NCI-H82 (cell line): ENCODE measurements at regions not wholly inside any gene's neighbourhood (a gene's known extent, or its start where the extent isn't known, plus 50 kb on each side); places are given as distances from the start of the nearest gene placed in this dataset.
A peak's percentile ranks its signal among the peaks of the same experiment; 100 is the strongest.
"Not testable (repeated sequence)": the region's sequence is repeated elsewhere in the genome, so short reads cannot be mapped to it uniquely, and the experiment has no call there.

Experiments
- DNase-seq: peaks from one replicate; lab custom pipeline; 2025; lab: John Stamatoyannopoulos, UW

DNA sequence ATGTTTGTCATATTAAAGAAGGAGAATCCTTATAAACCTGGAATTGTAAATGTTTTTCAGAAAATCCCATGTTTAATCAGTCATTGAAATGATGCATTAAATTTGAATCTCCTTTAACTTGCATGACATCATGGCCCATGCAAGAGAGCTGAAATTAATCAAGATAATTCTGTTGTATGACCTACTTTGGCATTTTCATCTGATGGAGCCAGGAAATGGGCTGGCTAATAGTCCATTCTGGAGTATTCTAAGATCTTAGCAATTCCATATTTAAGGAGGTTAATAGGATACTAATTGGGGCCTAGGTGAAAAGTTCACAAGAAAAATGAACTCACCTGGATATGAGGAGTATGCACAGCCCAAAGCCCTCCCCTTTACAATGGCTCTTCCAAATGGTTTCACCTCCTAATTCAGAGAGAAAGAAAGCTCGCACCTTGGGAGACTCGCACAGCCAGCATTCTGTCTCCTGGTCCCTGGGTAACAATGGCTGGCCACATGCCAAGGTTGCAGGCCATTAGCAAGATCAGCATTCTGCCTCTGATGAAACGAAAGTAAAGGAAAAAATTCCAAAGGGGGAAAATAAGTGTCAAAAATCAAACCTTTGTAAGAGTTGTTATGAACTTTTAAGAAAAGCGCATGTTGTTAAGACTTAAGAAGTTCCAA, 786.4 kb downstream of the MCTP2 start:
- peak; percentile 26 for DNase-seq

DNA sequence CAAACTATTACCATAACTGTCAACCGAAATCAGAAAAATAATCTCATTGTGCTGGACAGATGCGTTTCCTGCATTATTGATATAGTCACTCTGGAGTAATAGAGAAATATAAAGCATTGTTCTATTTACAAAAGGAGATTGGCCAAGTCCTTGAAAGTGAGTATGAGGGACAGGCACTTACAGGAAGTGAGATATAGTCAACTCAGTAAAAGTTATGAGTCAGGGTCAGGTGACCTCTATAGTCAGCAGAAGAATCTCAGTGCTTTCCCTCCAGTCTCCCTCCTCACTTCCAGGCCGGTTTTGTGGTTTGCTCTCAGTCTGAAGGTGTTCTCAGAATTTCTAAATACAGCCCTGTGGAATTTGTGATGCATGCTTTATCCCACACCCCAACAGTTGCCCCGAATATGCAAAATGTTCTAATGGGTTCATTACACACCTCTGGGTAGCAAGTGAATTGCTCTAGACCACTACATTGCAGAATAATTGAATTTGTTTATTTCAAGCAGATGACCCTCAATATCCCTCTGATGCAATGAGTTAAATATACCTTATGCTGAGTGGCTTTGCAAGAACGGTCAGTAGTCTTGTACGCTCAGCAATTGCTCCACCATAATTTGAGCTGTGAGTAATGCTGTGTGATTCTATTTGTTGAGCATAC, 787.7 kb downstream of the MCTP2 start:
- no peak for DNase-seq

DNA sequence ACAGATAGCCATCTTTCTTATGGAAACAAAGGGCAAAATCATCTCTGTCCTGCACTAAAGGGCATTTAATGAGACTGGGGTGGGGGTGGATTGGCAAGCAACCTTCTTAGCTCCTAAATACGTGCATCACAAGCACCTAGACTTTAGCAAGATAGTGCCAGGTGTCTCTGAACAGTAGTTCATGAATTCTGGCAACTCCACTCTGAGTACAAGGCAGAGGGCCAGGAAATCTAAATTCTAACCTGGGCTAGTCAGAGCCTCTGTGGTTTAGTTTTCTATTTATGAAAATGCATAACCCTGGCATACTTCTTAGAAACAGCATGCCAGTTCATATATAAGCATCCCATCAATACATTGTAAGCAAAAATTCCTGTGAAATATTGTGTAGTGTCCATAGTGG, 788.5 kb downstream of the MCTP2 start:
- no peak for DNase-seq

DNA sequence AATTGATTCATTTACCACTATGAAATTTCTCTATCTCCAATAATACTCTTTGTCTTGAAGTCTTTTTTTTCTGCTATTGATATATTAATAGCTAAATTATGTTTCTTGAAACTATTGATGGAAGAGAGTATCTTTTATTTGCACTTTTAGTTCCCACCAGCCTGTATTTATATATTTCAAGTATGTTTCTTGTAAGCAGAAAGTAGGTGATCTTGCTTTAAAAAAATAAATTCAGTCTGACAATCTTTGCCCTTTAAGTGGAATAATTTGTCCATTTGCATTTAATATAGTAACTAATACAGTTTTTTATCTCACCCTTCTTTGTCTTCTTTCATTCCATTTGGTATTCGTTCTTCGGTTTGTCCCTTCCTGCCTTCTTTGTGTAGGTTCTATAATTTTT, 790.5 kb downstream of the MCTP2 start:
- no peak for DNase-seq

DNA sequence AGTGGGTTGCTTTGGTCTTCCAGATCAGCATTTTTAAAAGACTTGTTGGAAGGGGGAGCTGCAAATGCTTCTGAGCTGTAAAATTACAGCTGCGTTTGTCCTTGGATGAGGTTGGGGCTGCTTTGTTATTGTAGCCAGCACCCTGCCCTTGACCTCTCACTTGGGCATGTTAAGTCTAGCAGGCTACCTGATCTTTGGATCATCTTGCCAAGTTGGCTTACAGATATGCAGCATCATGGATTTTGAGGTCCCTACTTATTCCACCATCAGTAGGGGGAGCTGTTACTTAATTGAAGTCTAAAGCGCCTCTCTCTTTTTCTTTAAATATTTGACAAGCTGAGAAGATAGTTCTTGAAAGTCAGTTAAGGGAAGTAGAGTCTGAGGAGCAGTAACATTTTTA, 793.0 kb downstream of the MCTP2 start:
- DNase-seq, result peak; percentile 49

DNA sequence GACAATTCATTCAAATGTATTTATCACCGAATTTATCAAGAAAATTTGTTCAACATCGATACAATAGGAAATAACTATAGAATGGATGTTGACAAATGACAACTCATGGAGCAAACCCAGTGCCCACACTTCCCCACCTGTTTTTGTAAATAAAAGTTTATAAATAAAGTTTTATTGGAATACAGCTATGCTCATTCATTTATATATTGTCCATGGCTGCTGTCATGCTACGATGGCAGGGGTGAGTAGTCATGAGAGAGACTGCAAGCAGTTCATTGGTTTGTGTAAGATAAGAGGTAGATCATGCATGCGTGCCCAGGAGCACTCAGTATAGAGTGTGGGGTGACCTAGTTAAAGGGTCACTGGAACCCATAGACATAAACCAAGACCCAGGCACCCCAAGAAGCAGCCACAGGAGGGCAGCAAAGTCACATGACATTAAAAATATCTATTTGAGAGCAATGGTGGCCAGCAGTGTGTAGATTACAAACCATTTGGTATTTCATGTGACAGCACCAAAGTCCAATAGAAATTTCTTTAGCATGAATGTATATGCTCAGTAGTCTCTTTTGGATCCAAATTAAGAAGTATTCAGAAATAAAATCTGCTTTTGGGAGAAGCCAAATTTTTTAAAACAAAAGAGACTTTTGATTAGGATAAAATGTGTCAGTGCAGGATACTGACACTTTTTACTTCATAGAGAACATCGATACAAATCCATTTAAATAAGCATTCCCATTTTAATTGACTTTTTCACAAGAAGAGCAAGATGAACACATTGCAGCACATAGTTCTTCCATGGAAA, 794.8 kb downstream of the MCTP2 start:
- DNase-seq, result peak; percentile 62

DNA sequence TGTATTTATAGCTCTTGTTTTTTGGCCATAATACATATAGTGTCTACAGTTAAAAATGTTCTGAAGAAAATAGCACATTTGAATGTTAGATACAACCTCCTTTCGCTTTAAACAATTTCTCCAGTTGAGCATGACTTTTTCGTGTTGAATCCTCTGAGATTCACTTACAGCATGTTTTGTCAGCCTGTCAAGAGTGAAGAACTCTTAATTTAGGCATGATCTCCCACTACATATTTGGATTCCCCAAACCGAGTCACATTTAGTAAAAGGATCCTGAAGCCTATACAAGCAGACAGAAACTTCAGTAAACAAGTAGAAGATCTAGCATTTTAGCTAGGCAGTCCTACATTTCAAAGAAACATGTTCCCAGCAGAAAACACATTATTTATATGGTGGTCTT, 796.6 kb downstream of the MCTP2 start:
- DNase-seq, result no peak

DNA sequence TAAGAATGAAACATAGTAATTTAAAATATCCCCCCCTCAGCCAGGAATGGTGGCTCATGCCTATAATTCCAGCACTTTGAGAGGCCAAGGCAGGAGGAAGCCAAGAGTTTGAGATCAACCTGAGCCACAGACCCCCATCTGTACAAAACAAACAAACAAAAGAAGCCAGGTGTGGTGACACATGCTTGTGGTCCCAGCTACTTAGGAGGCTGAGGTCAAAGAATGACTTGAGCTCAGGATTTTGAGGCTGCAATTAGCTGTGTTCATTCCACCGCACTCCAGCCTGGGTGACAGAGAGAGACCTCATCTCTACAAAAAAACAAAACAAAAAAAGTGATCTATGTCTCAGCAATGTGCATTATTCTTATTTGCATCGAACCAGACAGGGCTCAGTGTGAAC, 800.8 kb downstream of the MCTP2 start:
- peak; percentile 5 for DNase-seq

DNA sequence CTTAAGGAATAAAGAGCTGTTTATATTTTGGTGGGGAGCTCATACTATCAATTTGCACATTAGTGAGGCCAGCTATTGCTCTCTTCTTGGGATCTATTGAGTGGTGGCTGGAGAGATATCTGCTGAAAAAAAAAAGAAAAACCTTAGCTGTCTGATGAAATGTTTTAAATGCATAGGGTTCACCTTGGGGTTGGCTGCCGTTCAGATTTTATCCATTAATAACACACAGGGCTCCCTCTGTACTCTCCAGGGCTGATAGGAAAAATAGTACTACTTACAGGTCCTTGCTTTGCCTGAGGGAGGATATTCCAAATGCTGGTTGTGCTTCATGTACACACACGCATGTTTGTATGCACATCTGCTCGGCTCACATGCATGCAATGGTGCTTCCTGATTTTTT, 803.7 kb downstream of the MCTP2 start:
- no peak for DNase-seq

DNA sequence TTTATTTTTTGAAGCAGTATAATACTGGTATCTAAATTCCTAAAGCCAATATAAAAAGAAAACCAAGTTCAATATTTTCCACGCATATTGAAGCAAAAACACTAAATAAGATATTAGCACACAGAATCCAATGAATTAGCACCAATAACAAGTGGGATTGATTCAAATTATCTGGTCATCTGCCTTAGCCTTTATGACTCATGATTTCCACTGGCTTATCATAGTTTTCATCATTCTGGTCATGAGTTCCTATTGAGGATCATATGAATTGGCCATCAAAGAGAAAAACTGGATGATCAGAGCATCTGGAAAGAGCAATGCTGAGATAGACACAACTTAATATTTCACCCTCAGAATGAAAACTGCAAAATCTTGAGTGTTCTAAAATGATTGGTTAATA, 809.9 kb downstream of the MCTP2 start:
- DNase-seq, result no peak

DNA sequence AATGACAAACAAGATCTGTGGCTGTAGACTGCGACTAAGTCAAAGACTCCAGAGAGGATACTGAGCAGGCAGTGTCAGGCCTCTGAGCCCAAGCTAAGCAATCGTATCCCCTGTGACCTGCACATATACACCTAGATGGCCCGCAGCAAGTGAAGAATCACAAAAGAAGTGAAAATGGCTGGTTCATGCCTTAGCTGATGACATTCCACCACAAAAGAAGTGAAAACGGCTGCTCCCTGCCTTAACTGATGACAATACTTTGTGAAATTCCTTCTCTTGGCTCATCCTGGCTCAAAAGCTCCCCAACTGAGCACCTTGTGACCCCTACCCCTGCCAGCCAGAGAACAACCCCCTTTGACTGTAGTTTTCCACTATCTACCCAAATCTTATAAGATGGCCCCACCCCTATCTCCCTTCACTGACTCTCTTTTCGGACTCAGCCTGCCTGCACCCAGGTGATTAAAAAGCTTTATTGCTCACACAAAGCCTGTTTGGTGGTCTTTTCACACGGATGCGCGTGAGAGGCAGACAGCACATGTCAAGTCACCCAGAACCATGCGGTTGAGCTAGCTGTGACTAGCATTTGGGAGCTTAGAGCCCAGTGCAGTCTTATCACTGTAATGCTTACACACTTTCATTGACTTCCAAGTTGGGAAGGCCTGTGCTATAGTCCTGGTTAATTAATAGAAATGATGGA, 812.0 kb downstream of the MCTP2 start:
- not testable (repeated sequence) for DNase-seq

DNA sequence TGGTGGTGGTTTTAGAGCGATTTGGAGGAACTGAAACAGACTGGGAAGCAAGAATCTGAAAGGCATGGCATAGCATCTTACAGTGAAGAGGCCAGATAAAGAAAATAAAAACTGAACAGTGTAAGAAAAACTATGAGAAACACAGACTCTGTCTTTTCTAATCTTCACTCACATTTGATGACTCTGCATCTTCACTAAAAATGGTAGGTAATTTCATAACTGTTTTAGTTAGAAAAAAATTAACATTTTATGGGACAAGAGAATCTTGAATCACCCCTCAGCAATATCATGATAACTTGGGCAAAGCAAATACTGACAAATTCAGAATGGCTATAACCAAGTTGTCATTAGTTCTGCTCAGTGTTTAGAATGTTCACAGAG, 812.6 kb downstream of the MCTP2 start:
- no peak for DNase-seq

DNA sequence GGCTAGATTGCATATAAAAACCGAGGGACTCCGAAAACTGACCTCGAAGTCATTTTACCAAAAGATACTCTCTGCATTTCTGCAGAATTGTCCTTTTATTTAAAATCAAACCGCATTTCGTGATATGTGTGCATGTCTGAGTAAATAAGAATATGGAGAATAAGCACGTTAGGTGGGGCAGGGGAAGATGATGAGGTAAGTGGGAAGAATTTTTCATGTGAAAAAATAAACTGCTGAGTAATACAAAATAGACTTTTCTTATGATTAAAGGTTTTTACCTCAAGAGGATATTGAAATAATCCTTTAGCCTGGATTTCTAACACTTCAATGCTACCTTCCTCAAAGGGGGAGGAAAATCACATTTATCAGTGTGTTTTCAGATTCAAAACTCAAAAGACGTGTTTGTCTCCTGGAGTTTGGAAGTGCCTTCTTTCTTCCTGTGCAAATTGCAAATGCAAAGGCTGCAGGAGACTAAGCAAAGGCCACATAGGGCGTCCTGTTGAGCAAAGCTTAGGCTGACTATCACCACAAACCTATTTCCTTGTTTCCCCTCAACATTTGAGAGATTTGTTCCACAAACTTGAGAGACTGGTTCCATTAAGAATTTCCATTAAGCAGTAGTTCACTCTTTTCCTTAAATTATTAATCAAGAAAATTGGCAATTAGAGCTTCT, 813.5 kb downstream of the MCTP2 start:
- no peak for DNase-seq

DNA sequence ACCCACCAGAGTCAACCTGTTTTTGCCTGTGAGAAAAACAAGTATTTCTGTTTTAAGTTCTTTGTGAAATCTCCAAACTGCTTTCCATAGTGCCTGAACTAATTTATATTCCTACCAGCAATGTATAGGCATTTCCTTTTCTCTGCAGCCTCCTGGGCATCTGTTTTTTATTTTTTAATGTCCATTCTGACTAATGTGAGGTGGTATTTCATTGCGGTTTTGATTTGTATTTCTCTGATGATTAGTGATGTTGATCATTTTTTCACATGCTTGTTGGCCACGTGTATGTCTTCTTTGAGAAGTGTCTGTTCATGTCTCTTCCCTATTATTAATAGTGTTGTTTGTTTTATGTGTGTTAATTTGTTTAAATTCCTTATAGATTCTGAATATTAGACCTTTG, 820.5 kb downstream of the MCTP2 start:
- DNase-seq, result no peak

DNA sequence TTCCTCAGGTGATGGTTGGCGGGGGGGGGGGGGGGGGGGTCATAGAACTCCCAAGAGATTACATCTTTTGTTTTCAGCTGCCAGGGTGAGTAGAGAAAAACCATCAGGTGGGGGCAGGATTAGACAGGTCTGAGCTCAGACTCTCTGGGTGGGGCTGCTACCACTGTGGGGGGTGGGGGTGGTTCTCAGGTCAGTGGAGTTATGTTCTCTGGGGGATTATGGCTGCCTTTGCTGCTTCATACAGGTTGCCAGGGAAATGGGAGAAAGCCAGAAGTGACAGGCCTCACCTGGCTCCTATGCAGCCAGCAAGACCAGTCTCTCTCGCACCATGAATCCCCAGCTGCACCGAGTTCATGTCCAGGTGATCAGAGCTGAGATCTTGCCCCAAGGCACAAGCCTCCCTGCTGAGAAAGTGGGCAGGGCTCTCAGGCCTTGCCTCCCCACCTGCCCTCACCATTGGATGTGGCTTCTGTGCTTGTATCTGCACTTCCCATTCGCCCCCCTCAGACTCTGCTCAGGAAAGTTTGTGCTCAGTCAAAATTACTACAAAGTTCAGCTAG, 828.1 kb downstream of the MCTP2 start:
- no peak for DNase-seq

DNA sequence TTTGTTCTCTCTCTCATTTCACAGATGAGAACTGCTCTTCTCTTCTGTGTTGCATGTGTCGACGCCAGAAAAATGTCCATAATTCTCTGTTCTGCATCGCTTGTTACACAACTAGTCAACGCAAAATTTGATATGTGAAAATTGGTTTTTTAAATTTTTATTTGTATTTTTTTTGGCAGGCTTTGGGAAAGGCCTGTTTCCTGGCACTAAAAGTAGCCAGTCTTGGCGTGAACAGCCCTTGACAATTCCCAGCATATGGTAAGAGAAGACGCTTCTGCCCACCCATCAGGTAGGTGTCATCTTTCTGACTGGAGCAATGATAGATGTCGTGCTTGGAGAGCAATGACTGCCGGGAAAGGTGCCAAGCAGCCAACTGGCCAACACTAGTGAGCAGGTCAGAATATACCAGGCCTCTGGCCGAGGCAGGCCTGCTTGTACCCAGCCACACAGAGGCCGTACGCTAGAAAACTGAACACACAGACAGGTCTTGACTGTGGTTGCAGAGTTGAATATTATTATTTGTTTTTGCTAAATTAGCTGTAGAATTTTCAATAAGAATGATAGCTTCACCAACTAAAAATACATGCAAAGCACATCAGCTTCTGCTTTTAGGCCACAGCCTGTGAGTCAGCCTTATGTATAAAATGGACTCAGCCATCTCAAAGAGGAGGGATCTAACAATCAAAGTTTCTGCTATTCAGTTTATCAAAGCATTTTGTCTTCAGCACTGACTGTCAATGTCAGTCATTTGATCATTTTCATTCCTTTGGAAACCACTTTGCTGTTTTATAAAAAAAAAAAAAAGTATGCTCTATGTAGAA, 837.5 kb downstream of the MCTP2 start:
- no peak for DNase-seq

DNA sequence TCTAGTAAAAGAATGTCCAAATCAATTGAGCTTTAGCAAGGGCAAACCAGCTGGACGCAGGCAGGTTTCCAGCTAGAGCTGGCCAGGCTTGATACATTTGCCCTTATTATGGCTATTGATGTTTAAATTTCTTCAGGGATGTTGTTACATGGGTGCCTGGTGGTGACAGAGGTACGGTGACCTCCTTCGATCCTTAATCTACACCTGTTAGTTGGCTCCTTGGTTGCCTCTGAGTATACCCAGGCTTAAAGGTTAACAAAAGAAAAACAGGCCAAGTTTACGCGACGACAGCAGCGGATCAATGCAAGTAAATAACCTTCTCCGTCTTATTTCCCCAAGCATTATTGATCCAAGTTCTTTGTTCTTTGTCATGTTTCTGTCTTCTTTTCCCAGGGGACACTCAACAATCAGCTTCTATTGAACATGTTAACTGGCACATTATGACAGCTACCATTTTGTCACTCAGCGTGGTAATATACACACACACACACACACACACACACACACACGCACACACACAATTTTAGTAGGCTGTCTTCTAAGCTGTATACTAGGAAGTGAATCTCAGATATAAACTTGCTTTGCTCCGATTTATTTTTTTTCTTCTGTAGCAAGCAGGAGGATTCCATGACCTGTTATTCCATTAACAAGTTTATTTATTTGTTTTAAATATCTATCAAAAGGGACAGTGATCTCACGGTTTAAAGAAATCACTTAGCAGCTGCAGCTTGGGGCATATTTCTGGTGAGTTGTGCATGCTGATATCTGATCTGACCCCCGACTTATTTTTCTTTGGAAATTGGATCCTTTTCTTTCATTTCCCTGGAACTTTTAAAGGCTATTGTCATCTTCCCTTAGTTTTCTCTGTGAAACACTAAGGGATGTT, 844.7 kb downstream of the MCTP2 start:
- DNase-seq, result no peak

DNA sequence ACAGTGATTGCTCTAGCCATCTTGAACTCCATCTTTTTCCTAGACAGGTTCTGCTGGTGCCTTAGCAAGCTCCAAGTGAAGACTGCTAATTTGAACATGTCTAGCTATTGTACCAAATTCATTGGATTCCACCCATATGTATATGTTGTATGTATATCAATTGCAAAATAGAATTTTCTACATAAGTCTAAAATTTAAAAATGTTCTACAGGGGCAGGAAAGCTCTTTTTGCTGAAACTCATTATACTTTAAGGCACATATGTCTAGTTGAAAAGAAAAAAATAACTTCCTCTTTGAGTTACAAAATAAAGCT, 845.3 kb downstream of the MCTP2 start:
- DNase-seq, result no peak

DNA sequence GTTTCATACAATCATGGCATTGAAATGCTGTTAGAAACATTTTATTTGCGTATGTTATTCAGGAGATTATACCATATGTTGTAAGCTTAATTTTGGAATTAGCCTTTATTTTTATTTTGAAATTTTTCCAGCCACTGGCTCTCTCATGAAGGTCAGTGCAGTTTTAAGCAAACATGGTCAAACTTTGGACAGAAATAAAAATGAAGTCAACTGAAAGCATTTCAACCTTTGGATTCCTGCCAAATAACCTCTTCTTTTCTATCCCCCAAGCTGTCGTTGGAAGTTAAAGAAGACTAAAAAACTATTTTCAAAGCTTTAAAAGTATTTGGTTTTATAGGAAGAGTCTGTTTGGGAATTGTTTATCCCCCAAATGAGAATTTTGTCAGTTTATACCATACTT, 846.6 kb downstream of the MCTP2 start:
- no peak for DNase-seq

DNA sequence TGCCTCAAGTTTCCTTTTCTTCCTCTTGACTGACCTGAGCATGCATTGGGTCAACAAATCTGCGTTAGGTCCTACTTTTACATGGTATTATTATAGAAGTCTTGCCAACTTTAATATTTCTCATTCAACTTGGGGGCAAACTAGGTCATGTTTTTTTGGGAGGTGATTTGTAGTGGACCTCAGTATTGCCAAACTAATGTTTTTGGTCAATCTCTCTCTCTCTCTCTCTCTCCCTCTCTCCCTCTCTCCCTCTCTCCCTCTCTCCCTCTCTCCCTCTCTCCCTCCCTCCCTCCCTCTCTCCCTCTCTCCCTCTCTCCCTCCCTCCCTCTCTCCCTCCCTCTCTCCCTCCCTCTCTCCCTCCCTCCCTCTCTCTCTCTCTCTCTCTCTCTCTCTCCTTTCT, 848.9 kb downstream of the MCTP2 start:
- not testable (repeated sequence) for DNase-seq
